BJ (cell line): ENCODE measurements at regions not wholly inside any gene's neighbourhood (a gene's known extent, or its start where the extent isn't known, plus 50 kb on each side); places are given as distances from the start of the nearest gene placed in this dataset.

Experiments used
- CTCF ChIA-PET: fragments of 350-600 bp; formaldehyde crosslinking; extraction: SDS; loops from one replicate; lab custom pipeline; 2021; ENCODE audit warnings: antibody characterized with exemption, inconsistent platforms; lab: Yijun Ruan, JAX
- POLR2A ChIA-PET: fragments of 300-600 bp; sonication (Branson Sonifier 250); formaldehyde crosslinking; extraction: SDS; loops from one replicate; lab custom pipeline; 2021; ENCODE audit warnings: antibody characterized with exemption; lab: Charles Lee
- DNase-seq: peaks from one replicate; pipeline ENCODE4 v3.0.0-alpha.2; 2011; ENCODE audit warnings: low read depth
- H3K27me3 ChIP-seq: 2 replicates; pipeline ENCODE4 v1.6.0; 2011; ENCODE audit warnings: low read length; ENCODE audit not compliant: control insufficient read depth, insufficient read depth
- H3K36me3 ChIP-seq: 2 replicates; pipeline ENCODE4 v1.5.1; 2011; ENCODE audit warnings: low read length; ENCODE audit not compliant: control insufficient read depth, insufficient read depth
- H3K4me3 ChIP-seq: 2 replicates; pipeline ENCODE4 v1.5.1; 2011; ENCODE audit warnings: low read depth, mild to moderate bottlenecking, control low read depth, low read length
- CTCF ChIP-seq: IDR thresholded peaks from 2 replicates; pipeline ENCODE4 v1.5.1; 2011; ENCODE audit warnings: low read depth, mild to moderate bottlenecking, control low read depth, inconsistent platforms, low read length, moderate library complexity; ENCODE audit not compliant: insufficient read depth

GRCh38 chr21:32056791-32057190, 184.0 kb downstream of the HUNK start:
- TF ChIP-seq CTCF: no peak
- no peak overlapping the region for H3K4me3 ChIP-seq
- no peaks in the 10 kb centered on the region for H3K36me3 ChIP-seq
- POLR2A ChIA-PET: no interaction called here
- DNase-seq: no peak
- CTCF ChIA-PET: no interaction called here
- H3K27me3 ChIP-seq: no peaks in the 10 kb centered on the region

- CTCF ChIA-PET: no interaction called here
- no peaks in the 10 kb centered on the region for H3K27me3 ChIP-seq
- TF ChIP-seq CTCF: no peak
- DNase-seq: no peak
- H3K36me3 ChIP-seq: no peaks in the 10 kb centered on the region
- no peak overlapping the region for H3K4me3 ChIP-seq
- POLR2A ChIA-PET: no interaction called here
Measured at GRCh38 chr21:32055305-32055704, 182.5 kb downstream of the HUNK start.
